ENCODE measurements at regions not wholly inside any gene's neighbourhood (a gene's known extent, or its start where the extent isn't known, plus 50 kb on each side); places are given as distances from the start of the nearest gene placed in this dataset.

DNA sequence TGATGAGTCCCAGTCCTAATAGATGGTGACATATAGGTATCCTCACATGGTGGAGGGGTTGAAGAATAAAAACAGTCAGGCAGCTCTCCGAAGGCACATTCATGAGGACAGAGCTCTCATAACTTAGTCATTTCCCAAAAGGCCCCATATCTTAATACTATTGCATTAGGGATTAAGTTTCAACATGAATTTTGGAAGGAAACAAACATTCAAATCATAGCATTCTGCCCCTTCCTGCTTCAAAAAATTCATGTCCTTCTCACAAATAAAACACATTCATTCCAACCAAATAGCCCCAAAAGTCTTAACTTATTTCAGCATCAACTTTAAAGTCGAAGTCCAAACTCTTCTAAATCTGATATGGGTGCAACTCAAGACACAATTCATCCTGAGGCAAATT, 277.2 kb upstream of the NR4A3 start:
- H4K5ac ChIP-seq (ENCODE audit: insufficient read length, low read depth, low read length), result no peak overlapping the region

More for the DNA sequence above, 277.2 kb upstream of the NR4A3 start:
- Histone ChIP-seq H3K14ac (ENCODE audit: insufficient read length) (no peak overlapping the region), H3K36me3 (ENCODE audit: control insufficient read depth in 2 of 4, insufficient read depth in 4 of 4, low read length in 3 of 4) (no peaks in the 10 kb centered on the region; a peak in 1 of 8 replicates), H3K23ac (ENCODE audit: insufficient read length) (no peak overlapping the region), H3K27me3 (replicated peaks in 1 of 4; ENCODE audit: control insufficient read depth in 3 of 4, extremely low read depth in 1 of 4, insufficient read depth in 3 of 4, low read length in 3 of 4) (no peaks in the 10 kb centered on the region), H4K8ac (ENCODE audit: extremely low read depth, insufficient read depth, low read length) (no peak overlapping the region), H4K91ac (replicated peaks; ENCODE audit: insufficient read length, low read length) (no peak overlapping the region), H2BK12ac (ENCODE audit: low read depth, low read length) (no peak overlapping the region), H4K20me1 (replicated peaks in 1 of 2; ENCODE audit: control insufficient read depth in 1 of 2, insufficient read depth in 2 of 2, low read length in 2 of 2) (no peaks in the 10 kb centered on the region), H2BK15ac (ENCODE audit: low read length) (no peak overlapping the region), H3K79me1 (ENCODE audit: low read depth, low read length) (no peaks in the 10 kb centered on the region), H3K9ac (replicated peaks in 1 of 4; ENCODE audit: extremely low read depth in 1 of 4, low read depth in 3 of 4, low read length in 3 of 4) (no peak overlapping the region), H2AK5ac (ENCODE audit: low read depth, low read length) (no peak overlapping the region), H3K79me2 (ENCODE audit: control insufficient read depth in 1 of 2, insufficient read depth in 2 of 2, low read length in 2 of 2) (no peaks in the 10 kb centered on the region), H3K18ac (ENCODE audit: extremely low read depth, low read length) (no peak overlapping the region), H2BK5ac (ENCODE audit: low read depth, low read length) (no peak overlapping the region), H2AFZ (ENCODE audit: low read length) (no peak overlapping the region), H3K4me3 (ENCODE audit: extremely low read depth in 1 of 4, insufficient read depth in 2 of 4, low read depth in 3 of 4, low read length in 4 of 4) (no peak overlapping the region), H2BK120ac (replicated peaks; ENCODE audit: low read depth, low read length) (no peak overlapping the region), H3K4me1 (replicated peaks in 1 of 4; ENCODE audit: control insufficient read depth in 3 of 4, insufficient read depth in 4 of 4, low read length in 3 of 4) (no peaks in the 10 kb centered on the region), H2BK20ac (ENCODE audit: low read length) (no peak overlapping the region), H3K56ac (replicated peaks; ENCODE audit: insufficient read length, low read depth, low read length) (no peak overlapping the region), H3K23me2 (ENCODE audit: low read depth, low read length) (no peaks in the 10 kb centered on the region), H3K4me2 (ENCODE audit: insufficient read depth in 1 of 2, low read depth in 2 of 2, low read length in 2 of 2) (no peak overlapping the region), H3K4ac (replicated peaks; ENCODE audit: insufficient read length, low read depth, low read length) (no peak overlapping the region), H3K27ac (ENCODE audit: low read depth, low read length) (no peak overlapping the region), H3K9me3 (ENCODE audit: insufficient read depth in 2 of 2, low read depth in 1 of 2, low read length in 1 of 2) (no peaks in the 10 kb centered on the region)
- DNase-seq (ENCODE audit: low read depth in 1 of 2, low spot score in 2 of 2) (no peak), FAIRE-seq (no peak)
- no peak for TF ChIP-seq NRF1 (IDR thresholded peaks at IDR 0.05; ENCODE audit: low read depth, low read length)
- ChIA-PET CTCF (ENCODE audit: partially characterized antibody) (interaction anchor here (1.3 to 2.1 kb wide), 2 partner anchors 10 to 18 kb away, joined by 3 to 11 read pairs; no protein-coding TSS in a partner anchor), POLR2A (ENCODE audit: partially characterized antibody) (no interaction called here)
- WGBS, 2 experiments (ENCODE audit: extremely low coverage in 1 of 2, insufficient coverage in 1 of 2, insufficient read length in 1 of 2, insufficient replicate concordance in 2 of 2, low coverage in 1 of 2, low lambda C conversion rate in 2 of 2, missing lambda C conversion rate in 1 of 2), result 87% methylated on average over 2 of the region's 2 CpGs; no CpG with 5 or more reads in 1 of the 2 experiments
